Right hindlimb (tissue), 1 donor: ENCODE measurements at regions not wholly inside any gene's neighbourhood (a gene's known extent, or its start where the extent isn't known, plus 50 kb on each side); places are given as distances from the start of the nearest gene placed in this dataset.
"Not testable (repeated sequence)": the region's sequence is repeated elsewhere in the genome, so short reads cannot be mapped to it uniquely, and the experiment has no call there.

Experiments used
- DNase-seq: peaks from one replicate; pipeline ENCODE4 v3.0.0-alpha.2; 2018

DNA sequence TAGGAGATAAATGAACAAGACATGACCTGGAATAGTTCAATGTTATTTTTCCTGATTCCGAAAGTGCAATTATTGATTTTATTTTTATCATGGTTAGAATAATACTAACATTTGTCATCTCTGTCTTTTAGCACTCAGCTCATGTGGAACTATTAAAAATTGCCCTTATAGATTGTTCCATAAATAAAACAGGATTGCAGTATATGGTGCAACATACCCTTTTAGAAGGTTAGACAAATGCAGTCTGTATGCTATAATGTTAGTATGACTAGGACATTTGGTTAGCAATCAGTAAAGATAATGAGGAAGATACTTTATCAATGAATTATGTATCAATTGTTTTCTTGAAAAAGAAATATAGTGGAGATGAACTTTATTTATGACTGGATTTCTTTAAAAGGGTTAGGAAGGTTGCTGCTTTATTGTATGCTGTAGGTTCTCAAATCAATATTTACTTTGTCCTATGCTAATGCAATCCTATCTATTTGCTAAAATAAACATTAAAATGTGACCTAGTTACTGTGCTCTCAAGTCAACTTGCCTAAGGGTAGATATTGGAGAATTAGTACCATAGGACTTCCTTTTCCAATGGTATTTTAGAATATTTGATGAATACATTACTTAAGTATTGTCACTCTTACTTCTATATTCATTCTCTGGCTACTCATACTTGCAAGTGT, 348.9 kb upstream of the ISL1 start:
- DNase-seq, result no peak

DNA sequence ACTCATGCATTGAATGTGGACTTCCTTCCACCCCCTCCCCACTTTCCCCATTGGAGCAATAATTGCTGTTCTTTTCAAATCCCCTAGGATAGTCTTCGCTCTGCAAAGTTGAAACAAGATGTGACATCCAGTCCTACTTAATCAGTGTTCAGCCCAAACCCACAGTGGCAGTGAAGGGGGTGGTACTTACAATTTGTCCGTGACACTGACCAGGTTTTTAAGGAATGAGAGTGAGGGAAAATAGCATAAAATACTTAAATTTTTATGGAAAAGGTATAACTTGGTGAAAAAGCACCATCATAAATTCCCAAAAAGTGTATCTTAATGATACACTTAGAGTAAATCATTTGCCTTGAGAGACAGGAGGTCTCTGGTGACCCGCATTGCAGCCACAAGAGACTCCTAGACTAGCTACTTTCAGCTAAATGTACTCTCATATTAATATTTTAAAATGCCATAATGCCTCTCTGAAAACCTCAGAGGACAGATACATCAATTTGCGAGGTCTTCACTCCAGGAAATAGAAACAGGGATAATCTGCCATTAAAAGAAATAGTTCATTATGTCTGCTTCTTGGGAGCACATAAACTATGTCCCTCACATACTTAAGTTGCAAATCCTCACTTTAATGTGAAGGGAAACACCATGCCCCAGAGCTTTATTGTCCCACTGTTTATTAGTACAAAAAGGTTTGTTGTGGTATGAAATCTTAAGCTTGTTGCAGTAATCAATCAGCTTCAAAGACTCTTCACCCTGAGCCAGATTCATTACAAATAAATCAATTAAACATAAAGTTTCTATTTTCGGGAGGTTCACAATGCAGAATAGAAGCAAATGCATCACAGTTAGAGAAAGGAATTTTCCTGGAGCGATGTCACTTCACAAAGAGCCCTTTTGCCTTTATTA, 343.6 kb upstream of the ISL1 start:
- no peak for DNase-seq

- DNase-seq, result no peak
Measured at GRCh38 chr5:51043745-51044144, 339.5 kb upstream of the ISL1 start.

GRCh38 chr5:51047369-51047768, 335.9 kb upstream of the ISL1 start:
- DNase-seq, result no peak

GRCh38 chr5:51053361-51053760, 329.9 kb upstream of the ISL1 start:
- no peak for DNase-seq

DNA sequence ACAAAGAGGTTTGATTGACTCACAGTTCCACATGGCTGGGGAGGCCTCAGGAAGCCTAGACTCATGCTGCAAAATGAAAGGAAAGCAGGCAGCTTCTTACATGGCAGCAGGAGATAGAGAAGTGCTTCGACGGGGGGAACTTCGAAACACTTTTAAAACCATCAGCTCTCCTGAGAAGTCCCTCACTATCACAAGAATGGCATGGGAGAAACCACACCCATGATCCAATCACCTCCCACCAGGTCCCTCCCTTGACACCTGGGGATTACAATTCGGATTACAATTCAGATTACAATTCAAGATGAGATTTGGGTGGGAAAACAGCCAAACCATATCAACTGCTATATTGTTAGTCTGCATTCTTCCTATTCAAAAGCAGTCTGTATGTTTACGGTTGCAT, 322.3 kb upstream of the ISL1 start:
- no peak for DNase-seq

GRCh38 chr5:51072937-51073336, 310.3 kb upstream of the ISL1 start:
- DNase-seq, result no peak

- no peak for DNase-seq
Measured at GRCh38 chr5:51082741-51083140, 300.5 kb upstream of the ISL1 start.

- DNase-seq, result no peak
Measured at GRCh38 chr5:51091816-51092215, 291.4 kb upstream of the ISL1 start.

GRCh38 chr5:51095486-51095885, 287.8 kb upstream of the ISL1 start:
- DNase-seq, result no peak

- no peak for DNase-seq
Measured at GRCh38 chr5:51096859-51097258, 286.4 kb upstream of the ISL1 start.

GRCh38 chr5:51099173-51099853, 283.9 kb upstream of the ISL1 start:
- no peak for DNase-seq

GRCh38 chr5:51104556-51104955, 278.7 kb upstream of the ISL1 start:
- no peak for DNase-seq

- DNase-seq, result no peak
Measured at GRCh38 chr5:51109786-51110410, 273.4 kb upstream of the ISL1 start.

DNA sequence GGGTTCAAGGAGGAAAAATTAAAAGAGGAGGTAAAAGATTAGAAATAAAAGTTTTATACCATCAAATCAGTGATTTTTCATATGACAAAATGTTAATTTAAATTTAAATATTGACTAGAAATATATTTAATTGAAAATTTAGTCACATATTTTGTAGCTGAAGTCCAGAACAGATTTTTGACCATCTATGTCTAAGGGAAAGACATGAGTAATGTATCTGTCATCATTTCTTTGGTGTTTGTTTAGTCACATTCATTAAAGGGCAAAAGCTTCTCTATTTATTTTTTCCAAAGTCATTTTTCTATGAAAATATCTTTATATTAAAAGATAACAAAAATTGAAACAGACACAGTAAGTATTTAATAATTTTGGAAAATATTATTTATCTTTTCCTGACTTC, 252.0 kb upstream of the ISL1 start:
- DNase-seq, result no peak

DNA sequence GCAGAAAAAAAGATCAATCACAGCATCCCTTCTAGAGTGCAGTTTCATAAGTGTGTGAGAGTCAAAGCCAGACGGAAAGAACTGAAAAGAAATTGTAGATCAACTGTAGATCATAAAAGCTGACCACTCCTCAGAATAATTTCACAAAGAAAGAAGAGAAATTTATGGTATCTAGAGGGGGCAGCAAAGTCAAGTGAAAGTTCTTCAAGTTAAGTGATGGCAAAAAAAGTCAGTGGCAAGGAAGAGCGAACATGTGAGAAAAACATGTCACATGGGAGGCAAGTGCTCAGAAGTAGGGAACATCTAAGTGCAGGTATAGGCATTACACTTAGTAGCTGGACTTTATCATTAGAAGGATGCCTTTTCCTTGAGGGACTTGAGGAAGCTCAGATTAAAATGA, 245.1 kb upstream of the ISL1 start:
- DNase-seq, result no peak

- DNase-seq, result no peak
Measured at GRCh38 chr5:51148437-51148836, 234.8 kb upstream of the ISL1 start.

GRCh38 chr5:51156222-51156621, 227.0 kb upstream of the ISL1 start:
- no peak for DNase-seq

- no peak for DNase-seq
Measured at GRCh38 chr5:51156838-51157237, 226.4 kb upstream of the ISL1 start.

- peak; percentile 11 for DNase-seq
Measured at GRCh38 chr5:51159164-51159563, 224.1 kb upstream of the ISL1 start.

DNA sequence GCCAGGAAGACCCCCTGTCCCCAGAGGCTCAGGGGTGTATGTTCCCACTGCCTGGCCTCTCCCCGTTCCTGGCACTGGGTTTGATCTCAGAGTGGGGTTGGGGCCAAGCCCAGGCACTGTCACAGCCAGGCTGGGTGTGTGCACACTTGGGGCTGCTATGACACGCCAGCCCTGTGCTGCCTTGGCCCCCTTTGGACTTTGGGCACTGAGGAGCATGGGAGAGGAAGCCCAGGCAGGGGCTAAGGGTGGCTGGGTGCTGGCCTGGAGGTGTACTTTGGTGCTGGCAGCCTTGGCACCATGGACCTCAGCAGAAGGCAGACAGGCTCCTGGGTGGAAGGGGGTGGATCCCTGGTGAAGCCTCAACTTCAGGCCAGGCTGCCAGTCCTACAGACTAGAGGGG, 223.6 kb upstream of the ISL1 start:
- peak; percentile 15 for DNase-seq

GRCh38 chr5:51162245-51162644, 221.0 kb upstream of the ISL1 start:
- DNase-seq, result no peak

- DNase-seq, result not testable (repeated sequence)
Measured at GRCh38 chr5:51165621-51166020, 217.6 kb upstream of the ISL1 start.
